Heart left ventricle (tissue), 13 donors: ENCODE measurements at regions not wholly inside any gene's neighbourhood (a gene's known extent, or its start where the extent isn't known, plus 50 kb on each side); places are given as distances from the start of the nearest gene placed in this dataset.

Experiments used
- CTCF ChIP-seq, 12 donors: fragments of 200-600 bp; sonication (generic) in 4 of 12; IDR thresholded peaks; one replicate each; pipeline versions ENCODE4 v1.5.0 to v1.8.0; 2018 to 2022; ENCODE audit warnings: antibody characterized with exemption in 12 of 12, mild to moderate bottlenecking in 5 of 12
- POLR2A ChIP-seq, 2 donors: fragments of 450-650 bp; IDR thresholded peaks; one replicate each; pipeline ENCODE4 v1.6.1; 2017; ENCODE audit warnings: antibody characterized with exemption in 2 of 2, mild to moderate bottlenecking in 2 of 2, moderate library complexity in 2 of 2
- donor health status: ischemic (EF 13 %, LVEDD 7.1; RV severe dilation, severe dysfunction).
- donor health status: DM: no; HTN: yes; CAD: no.
- donor health status: DM: no; HTN: no; CAD: no.
- donor health status: ischemic (EF 25% LVEDD 6.9; RV normal size, moderate dysfunction).
- donor health status: ischemic (EF 25% LVEDD 5.7; RV mildly dilated, moderate dysfunction).
- donor health status: ischemic (EF 35%, LVEDD 5.7; RV mildly dilated, moderate dysfunction).
- donor health status: nonischemic (EF 11% LVEDD 7.7; RV severe dilation, severe dysfunction).
- donor health status: DM: yes; HTN: yes; CAD: no.
- donor health status: PGD.
- donor health status: ischemic (EF 29% LVEDD 5.4; RV normal size, mild dysfunction).
- donor health status: nonischemic (EF 23%, LVEDD 6.1; RV moderate dilation, normal function).

GRCh38 chr20:56871691-56872090 is 242.6 kb downstream of the TFAP2C start:
- TF ChIP-seq POLR2A (IDR thresholded peaks at IDR 0.05) (no peak), CTCF (IDR thresholded peaks at IDR 0.05) (no peak)
